Heart left ventricle (tissue), 16 donors: ENCODE measurements at regions not wholly inside any gene's neighbourhood (a gene's known extent, or its start where the extent isn't known, plus 50 kb on each side); places are given as distances from the start of the nearest gene placed in this dataset.

Experiments
- ATAC-seq, 4 donors: fragments of 200-7000 bp; cut with Tn5 transposase; one replicate each; pipeline ENCODE4 v1.9.1; 2020 to 2022; ENCODE audit warnings: moderate library complexity in 4 of 4, mild to moderate bottlenecking in 3 of 4, moderate number of reproducible peaks in 1 of 4
- DNase-seq, 5 donors: peaks; one replicate each; pipeline ENCODE4 v3.0.0-alpha.2; 2020
- H3K27ac ChIP-seq, 12 donors: fragments of 200-600 bp; sonication (generic) in 4 of 12; one replicate each; pipeline versions ENCODE4 v1.5.0 to v1.8.0; 2016 to 2022; ENCODE audit warnings: mild to moderate bottlenecking in 2 of 12
- H3K27me3 ChIP-seq, 9 donors: fragments of 200-600 bp; sonication (generic) in 2 of 9; one replicate each; pipeline versions ENCODE4 v1.5.1 to v1.8.0; 2016 to 2022; ENCODE audit warnings: mild to moderate bottlenecking in 3 of 9
- H3K36me3 ChIP-seq, 9 donors: fragments of 200-600 bp; sonication (generic) in 2 of 9; one replicate each; pipeline versions ENCODE4 v1.5.0 to v1.8.0; 2018 to 2022; ENCODE audit warnings: mild to moderate bottlenecking in 2 of 9
- H3K4me1 ChIP-seq, 12 donors: fragments of 200-600 bp; sonication (generic) in 4 of 12; one replicate each; pipeline versions ENCODE4 v1.5.0 to v1.8.0; 2016 to 2022; ENCODE audit warnings: mild to moderate bottlenecking in 3 of 12
- H3K4me3 ChIP-seq, 12 donors: fragments of 200-600 bp; sonication (generic) in 4 of 12; one replicate each; pipeline versions ENCODE4 v1.5.0 to v1.8.0; 2017 to 2022; ENCODE audit warnings: mild to moderate bottlenecking in 9 of 12, moderate library complexity in 4 of 12
- H3K9me3 ChIP-seq, 12 donors: fragments of 200-600 bp; sonication (generic) in 4 of 12; one replicate each; pipeline versions ENCODE4 v1.5.0 to v1.8.0; 2016 to 2022; ENCODE audit warnings: mild to moderate bottlenecking in 1 of 12
- POLR2A ChIP-seq, 2 donors: fragments of 450-650 bp; IDR thresholded peaks; one replicate each; pipeline ENCODE4 v1.6.1; 2017; ENCODE audit warnings: antibody characterized with exemption in 2 of 2, mild to moderate bottlenecking in 2 of 2, moderate library complexity in 2 of 2
- WGBS, 4 donors: extraction: QIAGEN DNeasy Blood & Tissue Kit in 2 of 4; methylation state at CpG; one replicate each; pipeline versions ENCODE4 v1.1.5 to v1.1.7; 2013 to 2018; 5-methylcytosine and 5-hydroxymethylcytosine counted together
- intact Hi-C, 10 donors: fragments of 100-400 bp; cut with DNase I; formaldehyde crosslinking; loops; one replicate each; pipeline versions ENCODE4 v1.11.1 to v1.14.2; 2022
- TF ChIP-seq, protein P1 (sequence below), 12 donors: fragments of 200-600 bp; sonication (generic) in 4 of 12; IDR thresholded peaks; one replicate each; pipeline versions ENCODE4 v1.5.0 to v1.8.0; 2018 to 2022; ENCODE audit warnings: antibody characterized with exemption in 12 of 12, mild to moderate bottlenecking in 5 of 12
- donor health status: ischemic (EF 13 %, LVEDD 7.1; RV severe dilation, severe dysfunction).
- donor health status: healthy with polysubstance abuse.
- donor health status: DM: no; HTN: yes; CAD: no.
- donor health status: DM: no; HTN: no; CAD: no.
- donor health status: ischemic (EF 25% LVEDD 6.9; RV normal size, moderate dysfunction).
- donor health status: ischemic (EF 25% LVEDD 5.7; RV mildly dilated, moderate dysfunction).
- donor health status: healthy.
- donor health status: DM: yes; HTN: yes; CAD: no.
- donor health status: ischemic (EF 35%, LVEDD 5.7; RV mildly dilated, moderate dysfunction).
- donor health status: nonischemic (EF 11% LVEDD 7.7; RV severe dilation, severe dysfunction).
- donor health status: DM: yes; HTN: yes; CAD: no.
- donor health status: PGD.
- donor health status: ischemic (EF 29% LVEDD 5.4; RV normal size, mild dysfunction).
- donor health status: nonischemic (EF 23%, LVEDD 6.1; RV moderate dilation, normal function).

DNA sequence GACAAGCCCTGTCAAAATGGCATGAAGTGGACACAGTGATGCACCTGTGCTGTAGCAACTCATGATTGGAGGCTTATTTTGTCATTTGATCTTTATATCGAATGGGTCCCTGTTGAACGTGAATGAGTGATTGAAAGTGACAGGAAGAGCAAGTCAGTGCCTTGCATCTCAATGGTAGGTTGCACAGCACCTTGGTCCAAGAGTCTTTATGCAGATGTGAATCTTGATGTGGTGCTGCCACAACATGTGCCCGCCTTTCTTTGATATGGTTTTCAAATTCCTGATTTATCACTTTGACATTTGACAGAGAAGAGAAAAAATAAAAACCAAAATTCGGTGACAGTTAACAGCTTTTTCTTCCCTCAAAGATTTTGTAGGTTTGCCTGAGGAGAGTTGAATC is 1182.4 kb downstream of the DNAJB9 start:
- intact Hi-C loops, result no loop called here

DNA sequence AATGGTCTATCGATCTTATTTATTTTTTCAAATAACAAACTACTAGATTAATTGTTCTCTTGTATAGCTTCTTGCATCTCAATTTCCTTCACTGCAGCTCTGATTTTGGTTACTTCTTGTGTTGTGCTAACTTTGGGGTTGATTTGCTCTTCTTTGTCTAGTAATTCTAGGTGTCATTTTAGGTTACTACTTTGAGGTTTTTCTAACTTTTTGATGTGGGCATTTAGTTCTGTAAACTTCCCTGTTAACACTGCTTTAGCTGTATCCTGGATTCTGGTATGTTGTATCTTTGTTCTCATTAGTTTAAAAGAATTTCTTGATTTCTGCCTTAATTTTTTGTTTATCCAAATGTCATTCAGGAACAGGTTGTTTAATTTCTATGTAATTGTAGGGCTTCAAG is 1188.0 kb downstream of the DNAJB9 start:
- 83 to 89% (median 85%) methylated on average over 1 of the region's 1 CpG for WGBS, 4 donors
- no peak for ATAC-seq
- Histone ChIP-seq H3K36me3 (no peaks in the 10 kb centered on the region), H3K4me3 (no peak overlapping the region), H3K9me3 (peaks cover 0 to 22% (median 5%) of the 10 kb centered on the region in 12 donors), H3K27ac (no peak overlapping the region), H3K4me1 (no peaks in the 10 kb centered on the region), H3K27me3 (no peaks in the 10 kb centered on the region)
- TF ChIP-seq, protein P1, sequence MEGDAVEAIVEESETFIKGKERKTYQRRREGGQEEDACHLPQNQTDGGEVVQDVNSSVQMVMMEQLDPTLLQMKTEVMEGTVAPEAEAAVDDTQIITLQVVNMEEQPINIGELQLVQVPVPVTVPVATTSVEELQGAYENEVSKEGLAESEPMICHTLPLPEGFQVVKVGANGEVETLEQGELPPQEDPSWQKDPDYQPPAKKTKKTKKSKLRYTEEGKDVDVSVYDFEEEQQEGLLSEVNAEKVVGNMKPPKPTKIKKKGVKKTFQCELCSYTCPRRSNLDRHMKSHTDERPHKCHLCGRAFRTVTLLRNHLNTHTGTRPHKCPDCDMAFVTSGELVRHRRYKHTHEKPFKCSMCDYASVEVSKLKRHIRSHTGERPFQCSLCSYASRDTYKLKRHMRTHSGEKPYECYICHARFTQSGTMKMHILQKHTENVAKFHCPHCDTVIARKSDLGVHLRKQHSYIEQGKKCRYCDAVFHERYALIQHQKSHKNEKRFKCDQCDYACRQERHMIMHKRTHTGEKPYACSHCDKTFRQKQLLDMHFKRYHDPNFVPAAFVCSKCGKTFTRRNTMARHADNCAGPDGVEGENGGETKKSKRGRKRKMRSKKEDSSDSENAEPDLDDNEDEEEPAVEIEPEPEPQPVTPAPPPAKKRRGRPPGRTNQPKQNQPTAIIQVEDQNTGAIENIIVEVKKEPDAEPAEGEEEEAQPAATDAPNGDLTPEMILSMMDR (IDR thresholded peaks at IDR 0.05), result no peak
- no peak for TF ChIP-seq POLR2A (IDR thresholded peaks at IDR 0.05)
- intact Hi-C loops, result no loop called here
- no peak for DNase-seq

More for the DNA sequence above, 1182.4 kb downstream of the DNAJB9 start:
- ATAC-seq (no peak), DNase-seq (no peak)
- WGBS, 4 donors, result 69 to 82% (median 76%) methylated on average over 4 of the region's 4 CpGs
- Histone ChIP-seq H3K9me3 (peaks cover 0 to 15% (median 0%) of the 10 kb centered on the region in 12 donors), H3K4me1 (no peaks in the 10 kb centered on the region), H3K36me3 (no peaks in the 10 kb centered on the region), H3K4me3 (no peak overlapping the region), H3K27ac (no peak overlapping the region), H3K27me3 (no peaks in the 10 kb centered on the region)
- no peak for TF ChIP-seq POLR2A (IDR thresholded peaks at IDR 0.05)
- TF ChIP-seq, protein P1 (IDR thresholded peaks at IDR 0.05), result no peak

DNA sequence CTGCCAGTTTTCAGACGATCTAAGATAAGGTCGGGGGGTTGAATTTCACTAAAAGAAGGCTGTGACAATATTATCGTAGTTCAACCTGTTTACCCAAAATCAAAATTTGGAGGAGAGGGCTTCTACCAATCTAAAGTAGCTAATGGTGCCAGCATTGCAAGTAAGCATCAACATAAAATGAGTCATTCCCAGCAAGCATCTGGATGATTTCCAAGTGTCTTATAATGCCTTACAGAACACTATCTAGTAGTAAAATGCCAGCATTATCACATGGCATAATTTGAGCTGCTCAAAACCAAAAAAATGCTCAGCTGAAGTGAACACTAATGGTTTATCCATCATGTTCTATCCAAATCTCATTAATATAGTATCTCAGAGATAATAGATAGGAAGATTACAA is 1193.9 kb downstream of the DNAJB9 start:
- no peak for DNase-seq
- Histone ChIP-seq H3K27ac (no peak overlapping the region), H3K36me3 (no peaks in the 10 kb centered on the region), H3K4me3 (no peak overlapping the region), H3K27me3 (no peaks in the 10 kb centered on the region), H3K9me3 (peaks cover 0 to 8% (median 0%) of the 10 kb centered on the region in 12 donors), H3K4me1 (no peaks in the 10 kb centered on the region)
- intact Hi-C loops, result no loop called here
- 71 to 87% (median 74%) methylated on average over 3 of the region's 3 CpGs for WGBS, 4 donors
- TF ChIP-seq POLR2A (IDR thresholded peaks at IDR 0.05), result no peak
- TF ChIP-seq, protein P1 (IDR thresholded peaks at IDR 0.05), result no peak
- ATAC-seq, result no peak

DNA sequence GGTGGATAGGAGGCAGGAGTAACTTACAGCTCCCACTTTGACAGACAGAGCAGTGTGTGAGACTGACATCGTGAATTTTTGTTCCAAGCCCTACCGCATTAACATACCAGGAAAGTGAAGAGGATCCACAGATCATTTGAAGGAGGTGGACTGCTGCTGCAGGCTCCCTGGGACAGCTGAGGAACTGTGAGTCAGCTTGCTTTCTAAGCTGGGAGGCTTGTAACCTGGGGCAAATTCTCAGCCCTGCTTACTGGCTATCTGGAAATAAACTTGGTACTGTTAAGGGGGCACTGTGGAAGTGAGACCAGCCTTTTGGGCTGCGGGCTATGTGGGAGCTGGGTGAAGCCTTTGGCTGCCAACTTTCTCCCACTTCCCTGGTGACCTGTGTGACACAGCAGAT is 1202.5 kb downstream of the DNAJB9 start:
- H3K27ac ChIP-seq, result no peak overlapping the region
- H3K27me3 ChIP-seq, result no peaks in the 10 kb centered on the region
- no peak overlapping the region for H3K4me3 ChIP-seq
- no peak for ATAC-seq
- WGBS, 4 donors, result 83 to 92% (median 92%) methylated on average over 2 to 3 of the region's 3 CpGs
- no peak for TF ChIP-seq POLR2A (IDR thresholded peaks at IDR 0.05)
- TF ChIP-seq, protein P1 (IDR thresholded peaks at IDR 0.05), result no peak
- DNase-seq, result no peak
- no peaks in the 10 kb centered on the region for H3K36me3 ChIP-seq
- intact Hi-C loops, result no loop called here
- H3K9me3 ChIP-seq, result peaks cover 0 to 22% (median 2%) of the 10 kb centered on the region in 12 donors
- no peaks in the 10 kb centered on the region for H3K4me1 ChIP-seq
